NCI-H748 (cell line): ENCODE measurements at regions not wholly inside any gene's neighbourhood (a gene's known extent, or its start where the extent isn't known, plus 50 kb on each side); places are given as distances from the start of the nearest gene placed in this dataset.
"Not testable (repeated sequence)": the region's sequence is repeated elsewhere in the genome, so short reads cannot be mapped to it uniquely, and the experiment has no call there.

ENCODE experiments used
- DNase-seq: peaks from one replicate; lab custom pipeline; 2025; ENCODE audit not compliant: unreplicated experiment; lab: John Stamatoyannopoulos, UW

- peak; percentile 90 for DNase-seq
Measured at GRCh38 chr5:56048124-56048523, 53.4 kb upstream of the IL6ST start.

- no peak for DNase-seq
Measured at GRCh38 chr5:56047448-56047847, 52.7 kb upstream of the IL6ST start.

- no peak for DNase-seq
Measured at GRCh38 chr5:56045469-56045868, 50.7 kb upstream of the IL6ST start.

- DNase-seq = not testable (repeated sequence)
Measured at GRCh38 chr5:56044746-56045428, 50.1 kb upstream of the IL6ST start.
